SK-N-SH (cell line): ENCODE measurements at regions not wholly inside any gene's neighbourhood (a gene's known extent, or its start where the extent isn't known, plus 50 kb on each side); places are given as distances from the start of the nearest gene placed in this dataset.

Experiments
- CTCF ChIA-PET: fragments of 300-600, 350-600 bp; formaldehyde crosslinking; extraction: SDS; loops from one replicate; lab custom pipeline; 2021; lab: Yijun Ruan, JAX
- POLR2A ChIA-PET: fragments of 350-600 bp; sonication (Branson Sonifier 250); formaldehyde crosslinking; extraction: SDS; loops from one replicate; lab custom pipeline; 2020; ENCODE audit warnings: antibody characterized with exemption, inconsistent platforms; lab: Yijun Ruan, JAX
- DNase-seq: peaks from one replicate; pipeline ENCODE4 v3.0.0; 2012
- H2AFZ ChIP-seq: fragments of 200-600 bp; sonication (generic); 2 replicates; pipeline ENCODE4 v1.8.1; 2016; ENCODE audit warnings: antibody characterized with exemption, mild to moderate bottlenecking, low read depth
- H3F3A ChIP-seq: fragments of 200-600 bp; sonication (generic); replicated peaks from 2 replicates; pipeline ENCODE3; 2016; ENCODE audit warnings: antibody characterized with exemption, mild to moderate bottlenecking; ENCODE audit not compliant: insufficient read depth
- H3K27ac ChIP-seq, 2 experiments: fragments of 200-500 bp in 1 of 2; fragments of 200-600 bp in 1 of 2; sonication (Bioruptor generic) in 1 of 2; sonication (generic), shearing (Covaris generic) in 1 of 2; 2 replicates each; pipeline versions ENCODE4 v1.5.1 to v1.6.1; 2014 to 2016; ENCODE audit warnings: low read depth in 2 of 2, inconsistent platforms in 1 of 2, low read length in 1 of 2, mild to moderate bottlenecking in 1 of 2, mixed read lengths in 1 of 2
- H3K27me3 ChIP-seq: fragments of 200-600 bp; sonication (generic), shearing (Covaris generic); 2 replicates; pipeline ENCODE4 v1.6.1; 2016; ENCODE audit warnings: mixed run types; ENCODE audit not compliant: insufficient read depth
- H3K36me3 ChIP-seq, 2 experiments: fragments of 200-500 bp in 1 of 2; fragments of 200-600 bp in 1 of 2; sonication (Bioruptor generic) in 1 of 2; sonication (generic) in 1 of 2; replicated peaks in 1 of 2; 2 replicates each; pipeline versions ENCODE3 to v1.5.1; 2014 to 2016; ENCODE audit warnings: low read length in 1 of 2, mild to moderate bottlenecking in 1 of 2; ENCODE audit not compliant: insufficient read depth in 2 of 2, control insufficient read depth in 1 of 2
- H3K4me1 ChIP-seq, 2 experiments: fragments of 200-500 bp in 1 of 2; fragments of 200-600 bp in 1 of 2; sonication (Bioruptor generic) in 1 of 2; sonication (generic), shearing (Covaris generic) in 1 of 2; 2 replicates each; pipeline versions ENCODE4 v1.5.1 to v1.6.1; 2014 to 2016; ENCODE audit warnings: low read depth in 1 of 2, low read length in 1 of 2, mixed run types in 1 of 2; ENCODE audit not compliant: insufficient read depth in 2 of 2, control insufficient read depth in 1 of 2
- H3K4me2 ChIP-seq: fragments of 200-600 bp; sonication (generic), shearing (Covaris generic); 2 replicates; pipeline ENCODE4 v1.6.1; 2017; ENCODE audit warnings: mixed run types
- H3K4me3 ChIP-seq, 2 experiments: fragments of 200-500 bp in 1 of 2; fragments of 200-600 bp in 1 of 2; sonication (Bioruptor generic) in 1 of 2; sonication (generic), shearing (Covaris generic) in 1 of 2; 2 replicates each; pipeline versions ENCODE4 v1.5.1 to v1.8.1; 2014 to 2016; ENCODE audit warnings: low read depth in 2 of 2, inconsistent platforms in 1 of 2, low read length in 1 of 2, mild to moderate bottlenecking in 1 of 2, mixed read lengths in 1 of 2, moderate library complexity in 1 of 2
- H3K79me2 ChIP-seq: fragments of 200-600 bp; sonication (generic); 2 replicates; pipeline ENCODE4 v1.8.1; 2017; ENCODE audit warnings: mild to moderate bottlenecking; ENCODE audit not compliant: insufficient read depth
- H3K9ac ChIP-seq: fragments of 200-600 bp; sonication (generic); 2 replicates; pipeline ENCODE4 v1.6.1; 2017; ENCODE audit warnings: mixed run types
- H3K9me2 ChIP-seq: fragments of 200-600 bp; sonication (generic); 2 replicates; pipeline ENCODE4 v1.6.1; 2017; ENCODE audit warnings: mixed run types
- H3K9me3 ChIP-seq: fragments of 200-600 bp; sonication (generic); 2 replicates; pipeline ENCODE4 v1.6.1; 2017; ENCODE audit warnings: mixed run types, mild to moderate bottlenecking, moderate library complexity
- H4K20me1 ChIP-seq: fragments of 200-600 bp; sonication (generic); 2 replicates; pipeline ENCODE4 v1.6.1; 2017; ENCODE audit warnings: mild to moderate bottlenecking, mixed run types; ENCODE audit not compliant: insufficient read depth
- EZH2phosphoT487 ChIP-seq: fragments of 200-600 bp; sonication (generic); IDR thresholded peaks from 2 replicates; pipeline ENCODE4 v1.6.1; 2017; ENCODE audit warnings: low read depth, mixed run types, mild to moderate bottlenecking, antibody characterized with exemption, moderate library complexity, borderline replicate concordance
- NFIC ChIP-seq: IDR thresholded peaks from 2 replicates; pipeline ENCODE4 v1.4.0; 2012; ENCODE audit warnings: borderline replicate concordance
- RAD21 ChIP-seq: IDR thresholded peaks from 2 replicates; pipeline ENCODE4 v1.6.1; 2012; ENCODE audit warnings: mild to moderate bottlenecking, low read length
- RXRA ChIP-seq: IDR thresholded peaks from 2 replicates; pipeline ENCODE4 v1.4.0; 2012; ENCODE audit warnings: low read depth, mild to moderate bottlenecking, borderline replicate concordance
- SIN3A ChIP-seq: IDR thresholded peaks from 2 replicates; pipeline ENCODE4 v1.6.1; 2012; ENCODE audit warnings: low read depth, mild to moderate bottlenecking, low read length, moderate library complexity, borderline replicate concordance
- TEAD4 ChIP-seq: IDR thresholded peaks from 2 replicates; pipeline ENCODE4 v1.4.0; 2012; ENCODE audit warnings: mild to moderate bottlenecking, borderline replicate concordance; ENCODE audit not compliant: insufficient read depth
- YY1 ChIP-seq: IDR thresholded peaks from 2 replicates; pipeline ENCODE4 v1.4.0; 2012; ENCODE audit warnings: low read depth, mild to moderate bottlenecking
- WGBS: methylation state at CpG from one replicate; pipeline ENCODE4 v1.1.6; 2017; ENCODE audit warnings: low lambda C conversion rate; 5-methylcytosine and 5-hydroxymethylcytosine counted together
- TF ChIP-seq, protein P1 (sequence below): IDR thresholded peaks from 2 replicates; pipeline ENCODE4 v1.6.1; 2012; ENCODE audit warnings: mild to moderate bottlenecking, low read depth, low read length, moderate library complexity

DNA sequence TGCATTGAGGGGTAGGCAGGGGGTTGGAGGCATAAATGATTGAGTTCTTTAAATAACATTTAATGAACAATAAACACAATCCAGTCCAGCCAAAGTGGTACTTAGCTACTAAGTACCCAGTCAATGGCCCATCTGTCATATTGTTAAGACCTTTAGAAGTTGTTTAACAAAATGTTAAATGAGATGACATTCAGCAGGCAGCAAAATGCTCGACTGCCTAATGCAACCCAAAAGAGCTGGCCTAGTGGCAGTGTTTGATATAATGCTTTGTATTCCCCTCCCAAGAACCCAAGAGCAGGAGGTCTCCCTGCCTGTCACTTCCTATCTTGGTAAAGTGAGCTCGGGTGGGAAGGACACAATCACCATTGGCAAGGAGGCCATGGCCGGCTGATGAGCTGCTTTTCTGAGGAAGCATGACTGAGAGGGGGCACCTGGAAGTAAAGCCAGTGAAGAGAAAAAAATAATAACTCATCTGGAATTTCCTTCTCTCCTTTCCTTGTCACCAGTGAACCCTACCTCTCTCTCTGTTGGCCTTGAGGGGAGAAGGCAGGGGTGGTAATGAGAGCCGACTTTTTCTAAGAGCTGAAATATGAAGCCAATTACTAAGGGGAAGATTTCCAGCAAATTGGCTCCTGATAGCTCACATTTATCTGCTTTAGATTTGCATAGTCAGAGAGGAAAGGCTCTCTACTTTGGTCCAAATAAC lies 140.6 kb downstream of the C1D start (continued):
- TF ChIP-seq TEAD4 = no peak
- TF ChIP-seq YY1 = no peak

DNA sequence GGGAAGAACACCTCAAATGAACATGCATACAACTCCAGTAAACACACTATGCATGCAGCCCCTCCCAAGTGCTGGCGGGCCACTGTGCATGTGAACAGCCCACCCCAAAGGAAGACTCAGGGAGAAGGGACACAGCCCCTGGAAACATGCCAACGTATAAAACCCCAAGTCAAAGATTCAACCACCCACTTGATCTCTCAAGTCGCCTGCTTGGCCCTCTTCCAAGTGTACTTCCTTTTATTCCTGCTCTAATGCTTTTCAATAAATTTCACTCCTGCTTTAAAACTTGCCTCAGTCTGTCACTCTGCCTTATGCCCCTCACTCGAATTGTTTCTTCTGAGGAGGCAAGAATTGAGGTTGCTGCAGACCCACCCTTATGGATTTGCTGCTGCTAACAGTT lies 139.1 kb downstream of the C1D start:
- no peak for DNase-seq
- no peaks in the 10 kb centered on the region for H3K9me2 ChIP-seq
- no peaks in the 10 kb centered on the region for H3K27me3 ChIP-seq
- POLR2A ChIA-PET = no interaction called here
- peaks cover 4% of the 10 kb centered on the region for H3F3A ChIP-seq
- no peaks in the 10 kb centered on the region for H3K36me3 ChIP-seq
- H3K9me3 ChIP-seq = no peaks in the 10 kb centered on the region
- WGBS = 54% methylated on average over 4 of the region's 4 CpGs
- H3K4me2 ChIP-seq = no peak overlapping the region
- no peaks in the 10 kb centered on the region for H4K20me1 ChIP-seq
- H3K27ac ChIP-seq = no peak overlapping the region
- H3K79me2 ChIP-seq = no peaks in the 10 kb centered on the region
- CTCF ChIA-PET = no interaction called here
- no peak overlapping the region; the same call in 1 of the 2 replicates for H2AFZ ChIP-seq
- TF ChIP-seq EZH2phosphoT487 = no peak
- TF ChIP-seq NFIC = peak; percentile 53
- peaks cover 2 to 5% of the 10 kb centered on the region in 2 experiments; a peak in 2 of 4 replicates for H3K4me1 ChIP-seq
- H3K4me3 ChIP-seq = no peak overlapping the region
- H3K9ac ChIP-seq = no peak overlapping the region

DNA sequence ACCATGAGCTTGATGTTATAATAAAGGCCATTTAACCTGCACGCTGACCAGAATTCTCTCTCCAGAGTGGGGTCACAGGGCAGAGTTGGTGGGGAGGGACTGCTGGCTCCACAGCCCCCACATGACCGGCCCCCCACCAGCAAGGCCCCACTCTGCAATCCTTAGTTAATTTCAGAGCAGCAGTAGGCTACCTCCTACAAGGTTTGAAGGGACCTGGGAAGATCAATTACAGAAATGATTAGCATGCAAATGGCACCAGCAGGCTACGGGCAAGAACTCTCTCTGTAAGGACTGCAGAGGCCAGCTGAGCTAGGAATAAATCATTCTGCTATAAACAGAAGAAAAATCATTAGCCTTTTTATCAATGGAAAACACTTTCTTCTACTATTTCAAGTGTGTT lies 135.3 kb downstream of the C1D start:
- no peak overlapping the region for H3K4me3 ChIP-seq
- peaks cover 0 to 2% of the 10 kb centered on the region in 2 experiments; a peak in 1 of 4 replicates for H3K4me1 ChIP-seq
- TF ChIP-seq, protein P1, sequence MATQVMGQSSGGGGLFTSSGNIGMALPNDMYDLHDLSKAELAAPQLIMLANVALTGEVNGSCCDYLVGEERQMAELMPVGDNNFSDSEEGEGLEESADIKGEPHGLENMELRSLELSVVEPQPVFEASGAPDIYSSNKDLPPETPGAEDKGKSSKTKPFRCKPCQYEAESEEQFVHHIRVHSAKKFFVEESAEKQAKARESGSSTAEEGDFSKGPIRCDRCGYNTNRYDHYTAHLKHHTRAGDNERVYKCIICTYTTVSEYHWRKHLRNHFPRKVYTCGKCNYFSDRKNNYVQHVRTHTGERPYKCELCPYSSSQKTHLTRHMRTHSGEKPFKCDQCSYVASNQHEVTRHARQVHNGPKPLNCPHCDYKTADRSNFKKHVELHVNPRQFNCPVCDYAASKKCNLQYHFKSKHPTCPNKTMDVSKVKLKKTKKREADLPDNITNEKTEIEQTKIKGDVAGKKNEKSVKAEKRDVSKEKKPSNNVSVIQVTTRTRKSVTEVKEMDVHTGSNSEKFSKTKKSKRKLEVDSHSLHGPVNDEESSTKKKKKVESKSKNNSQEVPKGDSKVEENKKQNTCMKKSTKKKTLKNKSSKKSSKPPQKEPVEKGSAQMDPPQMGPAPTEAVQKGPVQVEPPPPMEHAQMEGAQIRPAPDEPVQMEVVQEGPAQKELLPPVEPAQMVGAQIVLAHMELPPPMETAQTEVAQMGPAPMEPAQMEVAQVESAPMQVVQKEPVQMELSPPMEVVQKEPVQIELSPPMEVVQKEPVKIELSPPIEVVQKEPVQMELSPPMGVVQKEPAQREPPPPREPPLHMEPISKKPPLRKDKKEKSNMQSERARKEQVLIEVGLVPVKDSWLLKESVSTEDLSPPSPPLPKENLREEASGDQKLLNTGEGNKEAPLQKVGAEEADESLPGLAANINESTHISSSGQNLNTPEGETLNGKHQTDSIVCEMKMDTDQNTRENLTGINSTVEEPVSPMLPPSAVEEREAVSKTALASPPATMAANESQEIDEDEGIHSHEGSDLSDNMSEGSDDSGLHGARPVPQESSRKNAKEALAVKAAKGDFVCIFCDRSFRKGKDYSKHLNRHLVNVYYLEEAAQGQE = no peak
- no peak for TF ChIP-seq RXRA
- TF ChIP-seq RAD21 = no peak
- no peak for TF ChIP-seq SIN3A
- TF ChIP-seq, all 33 proteins: peak for 0
- H3K27ac ChIP-seq = no peak overlapping the region
- no peak overlapping the region for H2AFZ ChIP-seq
- no peaks in the 10 kb centered on the region for H3K9me3 ChIP-seq
- H3K9me2 ChIP-seq = no peaks in the 10 kb centered on the region
- CTCF ChIA-PET = no interaction called here
- 69% methylated on average over 3 of the region's 3 CpGs for WGBS
- no peaks in the 10 kb centered on the region for H4K20me1 ChIP-seq
- POLR2A ChIA-PET = no interaction called here
- H3K4me2 ChIP-seq = no peak overlapping the region
- no peak overlapping the region for H3K9ac ChIP-seq
- H3F3A ChIP-seq = no peaks in the 10 kb centered on the region
- H3K27me3 ChIP-seq = no peaks in the 10 kb centered on the region
- DNase-seq = no peak
- no peaks in the 10 kb centered on the region for H3K36me3 ChIP-seq
- no peaks in the 10 kb centered on the region for H3K79me2 ChIP-seq
